ENCODE measurements at regions not wholly inside any gene's neighbourhood (a gene's known extent, or its start where the extent isn't known, plus 50 kb on each side); places are given as distances from the start of the nearest gene placed in this dataset.

- no peak overlapping the region for H3K27ac Mint-ChIP-seq
- H3K36me3 Mint-ChIP-seq = peaks cover 18 to 27% of the 10 kb centered on the region in 2 donors
- DNase-seq (no peak), ATAC-seq (replicated peaks) (no peak)
- no peaks in the 10 kb centered on the region for H3K27me3 Mint-ChIP-seq
- H3K4me3 Mint-ChIP-seq = no peak overlapping the region
- H3K4me1 Mint-ChIP-seq = no peaks in the 10 kb centered on the region
- H3K9me3 Mint-ChIP-seq = no peaks in the 10 kb centered on the region
Observed at GRCh38 chr1:58430421-58431275, 115.9 kb downstream of the OMA1 start.

- H3K9me3 Mint-ChIP-seq = no peaks in the 10 kb centered on the region
- ATAC-seq (replicated peaks) = no peak
- no peak overlapping the region for H3K4me3 Mint-ChIP-seq
Observed at GRCh38 chr1:58426918-58427317, 119.6 kb downstream of the OMA1 start.

GRCh38 chr1:58422436-58422835 is 124.1 kb downstream of the OMA1 start:
- peaks cover 12 to 26% of the 10 kb centered on the region in 2 donors for H3K36me3 Mint-ChIP-seq
- H3K27me3 Mint-ChIP-seq = no peaks in the 10 kb centered on the region
- H3K9me3 Mint-ChIP-seq = no peaks in the 10 kb centered on the region
- ATAC-seq (replicated peaks) (peak in 1 of 2 donors; percentile 50), DNase-seq (no peak)
- H3K4me3 Mint-ChIP-seq = no peak overlapping the region
- H3K4me1 Mint-ChIP-seq = no peaks in the 10 kb centered on the region
- no peak overlapping the region for H3K27ac Mint-ChIP-seq

More at GRCh38 chr1:58426918-58427317, 119.6 kb downstream of the OMA1 start:
- Mint-ChIP-seq H3K4me1 (no peaks in the 10 kb centered on the region), H3K36me3 (peaks cover 24 to 36% of the 10 kb centered on the region in 2 donors), H3K27me3 (no peaks in the 10 kb centered on the region), H3K27ac (no peak overlapping the region)
- no peak for DNase-seq

- no peaks in the 10 kb centered on the region for H3K4me1 Mint-ChIP-seq
Observed at GRCh38 chr1:58418283-58419228, 128.0 kb downstream of the OMA1 start.

GRCh38 chr1:58412071-58412580 is 134.4 kb downstream of the OMA1 start:
- no peaks in the 10 kb centered on the region for H3K27me3 Mint-ChIP-seq
- H3K27ac Mint-ChIP-seq = no peak overlapping the region
- DNase-seq (no peak), ATAC-seq (replicated peaks) (no peak)
- peaks cover 2 to 3% of the 10 kb centered on the region in 2 donors for H3K36me3 Mint-ChIP-seq
- H3K4me3 Mint-ChIP-seq = no peak overlapping the region
- no peaks in the 10 kb centered on the region for H3K9me3 Mint-ChIP-seq
- no peaks in the 10 kb centered on the region for H3K4me1 Mint-ChIP-seq

More at GRCh38 chr1:58418283-58419228, 128.0 kb downstream of the OMA1 start:
- Mint-ChIP-seq H3K4me3 (no peak overlapping the region), H3K27ac (no peak overlapping the region), H3K36me3 (peaks cover 0 to 8% of the 10 kb centered on the region in 2 donors), H3K27me3 (no peaks in the 10 kb centered on the region), H3K9me3 (no peaks in the 10 kb centered on the region)
- DNase-seq = no peak
- ATAC-seq (replicated peaks) = no peak

GRCh38 chr1:58409890-58410289 is 136.6 kb downstream of the OMA1 start:
- Mint-ChIP-seq H3K4me3 (no peak overlapping the region), H3K4me1 (no peaks in the 10 kb centered on the region), H3K27me3 (no peaks in the 10 kb centered on the region), H3K27ac (no peak overlapping the region), H3K36me3 (peaks cover 4 to 6% of the 10 kb centered on the region in 2 donors), H3K9me3 (no peaks in the 10 kb centered on the region)
- DNase-seq (no peak), ATAC-seq (replicated peaks) (no peak)

- ATAC-seq (replicated peaks) (no peak), DNase-seq (no peak)
- Mint-ChIP-seq H3K9me3 (no peaks in the 10 kb centered on the region), H3K4me3 (no peak overlapping the region), H3K36me3 (peaks cover 4 to 6% of the 10 kb centered on the region in 2 donors), H3K27ac (no peak overlapping the region), H3K4me1 (no peaks in the 10 kb centered on the region), H3K27me3 (no peaks in the 10 kb centered on the region)
Observed at GRCh38 chr1:58409336-58409735, 137.2 kb downstream of the OMA1 start.

- Mint-ChIP-seq H3K9me3 (no peaks in the 10 kb centered on the region), H3K27ac (no peak overlapping the region), H3K27me3 (no peaks in the 10 kb centered on the region), H3K36me3 (peaks cover 4% of the 10 kb centered on the region in 2 donors), H3K4me3 (no peak overlapping the region), H3K4me1 (no peaks in the 10 kb centered on the region)
- ATAC-seq (replicated peaks) = no peak
- no peak for DNase-seq
Observed at GRCh38 chr1:58406301-58407071, 140.0 kb downstream of the OMA1 start.

GRCh38 chr1:58405660-58406059 is 140.9 kb downstream of the OMA1 start:
- Mint-ChIP-seq H3K9me3 (no peaks in the 10 kb centered on the region), H3K36me3 (peaks cover 6 to 8% of the 10 kb centered on the region in 2 donors), H3K4me1 (no peaks in the 10 kb centered on the region), H3K4me3 (no peak overlapping the region), H3K27ac (no peak overlapping the region), H3K27me3 (no peaks in the 10 kb centered on the region)
- DNase-seq (no peak), ATAC-seq (replicated peaks) (no peak)

GRCh38 chr1:58403894-58404293 is 142.6 kb downstream of the OMA1 start:
- Mint-ChIP-seq H3K36me3 (peaks cover 6 to 8% of the 10 kb centered on the region in 2 donors), H3K4me1 (no peaks in the 10 kb centered on the region), H3K4me3 (no peak overlapping the region), H3K27ac (no peak overlapping the region), H3K27me3 (no peaks in the 10 kb centered on the region), H3K9me3 (no peaks in the 10 kb centered on the region)
- DNase-seq (no peak), ATAC-seq (replicated peaks) (no peak)

- no peaks in the 10 kb centered on the region for H3K4me1 Mint-ChIP-seq
- ATAC-seq (replicated peaks) (no peak), DNase-seq (no peak)
- no peaks in the 10 kb centered on the region for H3K27me3 Mint-ChIP-seq
- no peak overlapping the region for H3K4me3 Mint-ChIP-seq
- H3K9me3 Mint-ChIP-seq = no peaks in the 10 kb centered on the region
- H3K36me3 Mint-ChIP-seq = peaks cover 6 to 8% of the 10 kb centered on the region in 2 donors
- no peak overlapping the region for H3K27ac Mint-ChIP-seq
Observed at GRCh38 chr1:58402444-58402843, 144.1 kb downstream of the OMA1 start.

GRCh38 chr1:58401991-58402390 is 144.5 kb downstream of the OMA1 start:
- DNase-seq = no peak
- ATAC-seq (replicated peaks) = no peak
- Mint-ChIP-seq H3K9me3 (no peaks in the 10 kb centered on the region), H3K4me1 (no peaks in the 10 kb centered on the region), H3K27me3 (no peaks in the 10 kb centered on the region), H3K4me3 (no peak overlapping the region), H3K27ac (no peak overlapping the region), H3K36me3 (peaks cover 6 to 8% of the 10 kb centered on the region in 2 donors)

- Mint-ChIP-seq H3K9me3 (no peaks in the 10 kb centered on the region), H3K36me3 (peaks cover 2 to 8% of the 10 kb centered on the region in 2 donors), H3K27ac (no peak overlapping the region), H3K27me3 (no peaks in the 10 kb centered on the region), H3K4me1 (peaks cover 0 to 2% of the 10 kb centered on the region in 2 donors), H3K4me3 (no peak overlapping the region)
- no peak for DNase-seq
- ATAC-seq (replicated peaks) = no peak
Observed at GRCh38 chr1:58399176-58399575, 147.3 kb downstream of the OMA1 start.

- Mint-ChIP-seq H3K9me3 (no peaks in the 10 kb centered on the region), H3K27ac (no peak overlapping the region), H3K4me3 (no peak overlapping the region), H3K36me3 (peaks cover 2 to 8% of the 10 kb centered on the region in 2 donors), H3K27me3 (no peaks in the 10 kb centered on the region), H3K4me1 (peaks cover 0 to 2% of the 10 kb centered on the region in 2 donors)
- ATAC-seq (replicated peaks) = no peak
- no peak for DNase-seq
Observed at GRCh38 chr1:58398714-58399113, 147.8 kb downstream of the OMA1 start.
